Vagina (tissue), 2 donors: ENCODE measurements at regions not wholly inside any gene's neighbourhood (a gene's known extent, or its start where the extent isn't known, plus 50 kb on each side); places are given as distances from the start of the nearest gene placed in this dataset.

ENCODE experiments used
- DNase-seq, 2 donors: peaks; one replicate each; pipeline ENCODE4 v3.0.0-alpha.2; 2017; ENCODE audit errors: extremely low spot score in 2 of 2
- H3K27ac ChIP-seq: fragments of 200-600 bp; sonication (generic); one replicate; pipeline ENCODE4 v1.5.1; 2019
- H3K27me3 ChIP-seq: fragments of 200-600 bp; sonication (generic); one replicate; pipeline ENCODE4 v1.5.1; 2019
- H3K36me3 ChIP-seq, 2 donors: fragments of 200-600 bp; sonication (generic); one replicate each; pipeline ENCODE4 v1.5.1; 2017 to 2019
- H3K4me1 ChIP-seq: fragments of 200-600 bp; sonication (generic); one replicate; pipeline ENCODE4 v1.5.1; 2019
- H3K4me3 ChIP-seq, 2 donors: fragments of 200-600 bp; sonication (generic); 1 replicate in 1 of 2; 2 replicates in 1 of 2; pipeline ENCODE4 v1.5.1; 2016 to 2019
- H3K9me3 ChIP-seq: fragments of 200-600 bp; sonication (generic); one replicate; pipeline ENCODE4 v1.5.1; 2019
- POLR2A ChIP-seq, 2 donors: fragments of 450-650 bp; IDR thresholded peaks; one replicate each; pipeline ENCODE4 v1.6.1; 2017; ENCODE audit warnings: antibody characterized with exemption in 2 of 2, mild to moderate bottlenecking in 2 of 2, moderate library complexity in 2 of 2
- POLR2AphosphoS5 ChIP-seq, 2 donors: sonication (generic); formaldehyde crosslinking; IDR thresholded peaks; one replicate each; pipeline ENCODE4 v1.9.0; 2017; ENCODE audit warnings: antibody characterized with exemption in 2 of 2, mild to moderate bottlenecking in 2 of 2, low read depth in 1 of 2; ENCODE audit not compliant: insufficient read depth in 1 of 2
- intact Hi-C: fragments of 100-400 bp; cut with DNase I; formaldehyde crosslinking; loops from one replicate; pipeline ENCODE4 v1.15.1; 2023
- TF ChIP-seq, protein P1 (sequence below), 3 experiments: fragments of 450-650 bp in 2 of 3; fragments of 200-600 bp in 1 of 3; sonication (generic) in 1 of 3; IDR thresholded peaks; one replicate each; pipeline ENCODE4 v1.5.1; 2017 to 2019; ENCODE audit warnings: antibody characterized with exemption in 3 of 3, mild to moderate bottlenecking in 2 of 3, moderate library complexity in 2 of 3

- Histone ChIP-seq H3K27ac (no peak overlapping the region), H3K9me3 (no peaks in the 10 kb centered on the region), H3K36me3 (no peaks in the 10 kb centered on the region), H3K4me1 (peaks cover 19% of the 10 kb centered on the region), H3K27me3 (no peaks in the 10 kb centered on the region), H3K4me3 (no peak overlapping the region)
- TF ChIP-seq POLR2AphosphoS5 (IDR thresholded peaks at IDR 0.05; ENCODE audit: insufficient read depth in 1 of 2, low read depth in 1 of 2) = no peak
- TF ChIP-seq, protein P1, sequence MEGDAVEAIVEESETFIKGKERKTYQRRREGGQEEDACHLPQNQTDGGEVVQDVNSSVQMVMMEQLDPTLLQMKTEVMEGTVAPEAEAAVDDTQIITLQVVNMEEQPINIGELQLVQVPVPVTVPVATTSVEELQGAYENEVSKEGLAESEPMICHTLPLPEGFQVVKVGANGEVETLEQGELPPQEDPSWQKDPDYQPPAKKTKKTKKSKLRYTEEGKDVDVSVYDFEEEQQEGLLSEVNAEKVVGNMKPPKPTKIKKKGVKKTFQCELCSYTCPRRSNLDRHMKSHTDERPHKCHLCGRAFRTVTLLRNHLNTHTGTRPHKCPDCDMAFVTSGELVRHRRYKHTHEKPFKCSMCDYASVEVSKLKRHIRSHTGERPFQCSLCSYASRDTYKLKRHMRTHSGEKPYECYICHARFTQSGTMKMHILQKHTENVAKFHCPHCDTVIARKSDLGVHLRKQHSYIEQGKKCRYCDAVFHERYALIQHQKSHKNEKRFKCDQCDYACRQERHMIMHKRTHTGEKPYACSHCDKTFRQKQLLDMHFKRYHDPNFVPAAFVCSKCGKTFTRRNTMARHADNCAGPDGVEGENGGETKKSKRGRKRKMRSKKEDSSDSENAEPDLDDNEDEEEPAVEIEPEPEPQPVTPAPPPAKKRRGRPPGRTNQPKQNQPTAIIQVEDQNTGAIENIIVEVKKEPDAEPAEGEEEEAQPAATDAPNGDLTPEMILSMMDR (IDR thresholded peaks at IDR 0.05) = no peak
- TF ChIP-seq POLR2A (IDR thresholded peaks at IDR 0.05) = no peak
- no peak for DNase-seq
- intact Hi-C loops = no loop called here
Observed at GRCh38 chr14:53496668-53497067, 343.5 kb upstream of the DDHD1 start.

- no peak overlapping the region for H3K27ac ChIP-seq
- H3K9me3 ChIP-seq = no peaks in the 10 kb centered on the region
- intact Hi-C loops = no loop called here
- peaks cover 25% of the 10 kb centered on the region for H3K4me1 ChIP-seq
- H3K36me3 ChIP-seq = no peaks in the 10 kb centered on the region
- no peaks in the 10 kb centered on the region for H3K27me3 ChIP-seq
- DNase-seq = no peak
- no peak for TF ChIP-seq POLR2AphosphoS5 (IDR thresholded peaks at IDR 0.05; ENCODE audit: insufficient read depth in 1 of 2, low read depth in 1 of 2)
- TF ChIP-seq POLR2A (IDR thresholded peaks at IDR 0.05) = no peak
- TF ChIP-seq, protein P1 (IDR thresholded peaks at IDR 0.05) = no peak
- no peak overlapping the region for H3K4me3 ChIP-seq
Observed at GRCh38 chr14:53495846-53496343, 342.8 kb upstream of the DDHD1 start.

- no peaks in the 10 kb centered on the region for H3K27me3 ChIP-seq
- no peak overlapping the region for H3K4me3 ChIP-seq
- no peak for DNase-seq
- H3K27ac ChIP-seq = no peak overlapping the region
- TF ChIP-seq POLR2A (IDR thresholded peaks at IDR 0.05) = no peak
- TF ChIP-seq POLR2AphosphoS5 (IDR thresholded peaks at IDR 0.05; ENCODE audit: insufficient read depth in 1 of 2, low read depth in 1 of 2) = no peak
- TF ChIP-seq, protein P1 (IDR thresholded peaks at IDR 0.05) = no peak
- no peaks in the 10 kb centered on the region for H3K36me3 ChIP-seq
- peaks cover 25% of the 10 kb centered on the region for H3K4me1 ChIP-seq
- no peaks in the 10 kb centered on the region for H3K9me3 ChIP-seq
- intact Hi-C loops = no loop called here
Observed at GRCh38 chr14:53494587-53494986, 341.5 kb upstream of the DDHD1 start.

DNA sequence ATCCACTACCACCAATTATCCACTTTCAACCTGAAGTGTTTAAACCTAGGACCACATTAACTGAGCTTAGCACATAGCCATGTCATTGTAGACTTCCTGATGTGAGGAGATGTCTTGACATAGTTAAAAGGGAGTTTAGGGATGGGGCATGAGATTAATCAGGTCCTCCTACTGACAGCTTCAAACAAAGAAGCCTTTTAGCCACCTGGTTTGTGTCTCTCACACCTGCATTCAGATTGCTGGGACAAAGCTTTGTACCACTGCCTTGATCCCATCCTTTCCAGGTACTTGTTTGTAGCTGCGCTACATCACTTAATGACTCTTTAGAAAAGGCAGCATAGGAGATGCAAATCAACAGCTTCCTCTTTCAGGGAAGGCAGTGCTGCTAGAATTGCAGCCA lies 340.7 kb upstream of the DDHD1 start:
- intact Hi-C loops = no loop called here
- Histone ChIP-seq H3K36me3 (no peaks in the 10 kb centered on the region), H3K9me3 (no peaks in the 10 kb centered on the region), H3K4me3 (no peak overlapping the region), H3K4me1 (peaks cover 25% of the 10 kb centered on the region), H3K27ac (peak overlapping the region; percentile 19), H3K27me3 (no peaks in the 10 kb centered on the region)
- TF ChIP-seq POLR2AphosphoS5 (IDR thresholded peaks at IDR 0.05; ENCODE audit: insufficient read depth in 1 of 2, low read depth in 1 of 2) = no peak
- TF ChIP-seq POLR2A (IDR thresholded peaks at IDR 0.05) = no peak
- TF ChIP-seq, protein P1 (IDR thresholded peaks at IDR 0.05) = no peak
- DNase-seq = no peak

DNA sequence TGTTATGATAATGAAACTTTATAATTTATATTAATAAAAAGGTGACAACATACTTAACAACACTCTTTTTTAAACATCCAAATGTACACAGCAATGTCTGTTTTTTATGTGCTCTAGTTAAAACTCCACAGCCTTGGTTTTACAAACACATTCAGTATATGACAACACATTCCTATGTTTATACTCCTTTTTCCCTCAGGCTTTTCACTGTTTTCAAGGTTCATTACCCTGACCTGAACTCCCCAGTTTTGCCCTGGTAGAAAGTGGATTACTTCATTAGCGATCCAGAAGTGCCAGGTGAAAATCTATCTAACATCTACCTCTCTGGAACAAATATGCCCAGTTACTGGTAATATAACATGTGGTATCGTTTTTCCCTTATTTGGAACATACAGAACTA lies 340.2 kb upstream of the DDHD1 start:
- Histone ChIP-seq H3K4me3 (no peak overlapping the region), H3K27ac (no peak overlapping the region), H3K9me3 (no peaks in the 10 kb centered on the region), H3K4me1 (peaks cover 25% of the 10 kb centered on the region), H3K36me3 (no peaks in the 10 kb centered on the region), H3K27me3 (no peaks in the 10 kb centered on the region)
- TF ChIP-seq, protein P1 (IDR thresholded peaks at IDR 0.05) = no peak
- TF ChIP-seq POLR2A (IDR thresholded peaks at IDR 0.05) (no peak), POLR2AphosphoS5 (IDR thresholded peaks at IDR 0.05; ENCODE audit: insufficient read depth in 1 of 2, low read depth in 1 of 2) (no peak)
- no peak for DNase-seq
- intact Hi-C loops = no loop called here
